Smooth muscle cell (in vitro differentiated cells): ENCODE measurements at regions not wholly inside any gene's neighbourhood (a gene's known extent, or its start where the extent isn't known, plus 50 kb on each side); places are given as distances from the start of the nearest gene placed in this dataset.

Experiments
- DNase-seq: peaks from one replicate; lab custom pipeline; 2025; ENCODE audit not compliant: unreplicated experiment; lab: John Stamatoyannopoulos, UW
- H2AFZ ChIP-seq: fragments of 200-600 bp; sonication (generic); 2 replicates; pipeline ENCODE4 v1.6.0; 2016; ENCODE audit warnings: antibody characterized with exemption, low read depth, mild to moderate bottlenecking
- H3F3A ChIP-seq: fragments of 200-600 bp; sonication (generic); 2 replicates; pipeline ENCODE4 v1.6.0; 2017; ENCODE audit warnings: antibody characterized with exemption, low read depth
- H3K27ac ChIP-seq: fragments of 200-600 bp; sonication (generic); 2 replicates; pipeline ENCODE4 v1.5.1; 2016; ENCODE audit warnings: low read depth, mild to moderate bottlenecking
- H3K27me3 ChIP-seq: fragments of 200-600 bp; sonication (generic); 2 replicates; pipeline ENCODE4 v1.6.1; 2016; ENCODE audit warnings: low read depth, mild to moderate bottlenecking
- H3K36me3 ChIP-seq: fragments of 200-600 bp; sonication (generic); 2 replicates; pipeline ENCODE4 v1.5.1; 2016; ENCODE audit warnings: low read depth
- H3K4me1 ChIP-seq: fragments of 200-600 bp; sonication (generic); 2 replicates; pipeline ENCODE4 v1.5.1; 2016; ENCODE audit warnings: low read depth
- H3K4me2 ChIP-seq: fragments of 200-600 bp; sonication (generic); 2 replicates; pipeline ENCODE4 v1.6.0; 2016; ENCODE audit warnings: mild to moderate bottlenecking
- H3K4me3 ChIP-seq: fragments of 200-600 bp; sonication (generic); 2 replicates; pipeline ENCODE4 v1.5.1; 2016; ENCODE audit warnings: mild to moderate bottlenecking
- H3K79me2 ChIP-seq: fragments of 200-600 bp; sonication (generic); 2 replicates; pipeline ENCODE4 v1.6.0; 2016; ENCODE audit warnings: low read depth, mild to moderate bottlenecking
- H3K9ac ChIP-seq: fragments of 200-600 bp; sonication (generic); 2 replicates; pipeline ENCODE4 v1.6.0; 2016; ENCODE audit warnings: low read depth
- H3K9me3 ChIP-seq: fragments of 200-600 bp; sonication (generic); replicated peaks from 2 replicates; pipeline ENCODE4 v1.5.1; 2016; ENCODE audit warnings: low read depth
- H4K20me1 ChIP-seq: fragments of 200-600 bp; sonication (generic); 2 replicates; pipeline ENCODE4 v1.6.0; 2016; ENCODE audit warnings: low read depth
- CTCF ChIP-seq: fragments of 200-600 bp; sonication (generic); IDR thresholded peaks from 2 replicates; pipeline ENCODE4 v1.5.1; 2017; ENCODE audit warnings: borderline replicate concordance, mild to moderate bottlenecking, antibody characterized with exemption; ENCODE audit not compliant: insufficient read depth, poor library complexity, severe bottlenecking
- WGBS: methylation state at CpG from one replicate; pipeline ENCODE4 v1.1.7; 2016; ENCODE audit warnings: low lambda C conversion rate; 5-methylcytosine and 5-hydroxymethylcytosine counted together

DNA sequence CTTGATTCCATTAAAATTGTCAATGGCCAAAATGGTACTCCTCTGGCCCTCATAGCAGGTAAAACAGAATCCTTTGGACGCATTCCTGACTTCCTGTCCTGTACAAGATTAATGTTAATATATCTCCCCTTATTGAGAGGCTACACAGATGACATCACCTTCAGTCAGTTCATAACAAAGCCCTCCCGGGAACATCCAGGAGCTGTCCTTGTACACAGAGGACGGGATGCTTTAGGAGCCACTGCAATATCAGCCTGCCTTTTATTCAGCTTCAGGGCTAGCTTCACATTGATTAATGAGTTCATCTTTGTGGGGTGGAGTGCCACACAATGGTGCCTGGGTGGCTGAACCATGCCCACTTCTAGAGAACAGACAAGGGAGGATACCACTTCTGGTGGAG, 235.1 kb downstream of the NRIP1 start:
- no peak for DNase-seq
- Histone ChIP-seq H3K4me2 (no peak overlapping the region), H3K9ac (no peak overlapping the region), H3K4me1 (no peaks in the 10 kb centered on the region), H3K36me3 (no peaks in the 10 kb centered on the region), H3K27ac (no peak overlapping the region), H2AFZ (no peak overlapping the region), H3K27me3 (no peaks in the 10 kb centered on the region), H4K20me1 (no peaks in the 10 kb centered on the region), H3K9me3 (no peaks in the 10 kb centered on the region), H3K79me2 (no peaks in the 10 kb centered on the region), H3F3A (no peaks in the 10 kb centered on the region), H3K4me3 (no peak overlapping the region)
- TF ChIP-seq CTCF = no peak
- WGBS = 93% methylated on average over 3 of the region's 3 CpGs

- no peak overlapping the region for H3K27ac ChIP-seq
- H4K20me1 ChIP-seq = no peaks in the 10 kb centered on the region
- no peaks in the 10 kb centered on the region for H3K27me3 ChIP-seq
- H3K9ac ChIP-seq = no peak overlapping the region
- H3K4me1 ChIP-seq = no peaks in the 10 kb centered on the region
- H3F3A ChIP-seq = no peaks in the 10 kb centered on the region
- DNase-seq = no peak
- no peak overlapping the region for H3K4me3 ChIP-seq
- H3K36me3 ChIP-seq = no peaks in the 10 kb centered on the region
- no peaks in the 10 kb centered on the region for H3K9me3 ChIP-seq
- no peak overlapping the region for H3K4me2 ChIP-seq
- no peak overlapping the region for H2AFZ ChIP-seq
- no peak for TF ChIP-seq CTCF
- WGBS = 85% methylated on average over 3 of the region's 3 CpGs
- H3K79me2 ChIP-seq = no peaks in the 10 kb centered on the region
Measured at GRCh38 chr21:14827468-14827867, 237.3 kb downstream of the NRIP1 start.

GRCh38 chr21:14826630-14827029, 238.2 kb downstream of the NRIP1 start:
- no peaks in the 10 kb centered on the region for H4K20me1 ChIP-seq
- no peaks in the 10 kb centered on the region for H3K4me1 ChIP-seq
- H3K4me2 ChIP-seq = no peak overlapping the region
- WGBS = 85% methylated on average over 6 of the region's 6 CpGs
- H3F3A ChIP-seq = no peaks in the 10 kb centered on the region
- no peaks in the 10 kb centered on the region for H3K36me3 ChIP-seq
- no peak for TF ChIP-seq CTCF
- H3K9ac ChIP-seq = no peak overlapping the region
- DNase-seq = no peak
- H3K9me3 ChIP-seq = no peaks in the 10 kb centered on the region
- no peak overlapping the region for H3K4me3 ChIP-seq
- no peaks in the 10 kb centered on the region for H3K27me3 ChIP-seq
- no peaks in the 10 kb centered on the region for H3K79me2 ChIP-seq
- H3K27ac ChIP-seq = no peak overlapping the region
- H2AFZ ChIP-seq = no peak overlapping the region

GRCh38 chr21:14825514-14825974, 239.3 kb downstream of the NRIP1 start:
- WGBS = 92% methylated on average over 3 of the region's 3 CpGs
- Histone ChIP-seq H3K36me3 (no peaks in the 10 kb centered on the region), H3K9ac (no peak overlapping the region), H3K4me3 (no peak overlapping the region), H3K4me2 (no peak overlapping the region), H3K27ac (no peak overlapping the region), H3K9me3 (no peaks in the 10 kb centered on the region), H3K27me3 (no peaks in the 10 kb centered on the region), H2AFZ (no peak overlapping the region), H3K79me2 (no peaks in the 10 kb centered on the region), H3K4me1 (no peaks in the 10 kb centered on the region), H4K20me1 (no peaks in the 10 kb centered on the region), H3F3A (no peaks in the 10 kb centered on the region)
- no peak for DNase-seq
- no peak for TF ChIP-seq CTCF
